GM19467 (cell line): ENCODE measurements at regions not wholly inside any gene's neighbourhood (a gene's known extent, or its start where the extent isn't known, plus 50 kb on each side); places are given as distances from the start of the nearest gene placed in this dataset.

Experiments used
- ATAC-seq: cut with Tn5 transposase; IDR thresholded peaks from one replicate; pipeline ENCODE4 v1.9.1; 2021; ENCODE audit warnings: mild to moderate bottlenecking, moderate library complexity; ENCODE audit not compliant: unreplicated experiment

GRCh38 chr14:22007784-22008412 is 334.3 kb upstream of the OR4E1 start:
- ATAC-seq, result no peak

- no peak for ATAC-seq
These were observed 333.7 kb upstream of the OR4E1 start for GRCh38 chr14:22007363-22007762.

GRCh38 chr14:22003461-22003860 is 329.8 kb upstream of the OR4E1 start:
- no peak for ATAC-seq

- no peak for ATAC-seq
These were observed 329.3 kb upstream of the OR4E1 start for GRCh38 chr14:22002860-22003284.

DNA sequence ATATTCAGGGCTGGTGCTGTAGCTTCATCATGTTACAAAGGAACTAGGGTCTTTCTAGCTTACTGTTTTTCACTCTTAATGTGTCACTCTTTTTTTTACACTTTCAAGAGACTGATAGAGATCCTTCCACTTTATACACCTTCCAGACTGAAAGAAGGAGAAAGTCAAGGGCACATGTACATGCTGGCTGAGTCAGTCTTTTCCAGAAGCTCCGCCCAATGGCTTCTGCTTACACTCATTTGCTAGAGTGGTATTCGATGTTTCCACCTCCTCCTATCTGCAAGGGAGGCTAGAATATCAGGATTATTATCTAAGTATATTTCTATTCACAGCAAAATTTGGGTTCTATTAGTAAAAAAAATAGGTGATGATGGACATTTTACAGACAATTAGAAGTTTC is 325.8 kb upstream of the OR4E1 start:
- no peak for ATAC-seq

DNA sequence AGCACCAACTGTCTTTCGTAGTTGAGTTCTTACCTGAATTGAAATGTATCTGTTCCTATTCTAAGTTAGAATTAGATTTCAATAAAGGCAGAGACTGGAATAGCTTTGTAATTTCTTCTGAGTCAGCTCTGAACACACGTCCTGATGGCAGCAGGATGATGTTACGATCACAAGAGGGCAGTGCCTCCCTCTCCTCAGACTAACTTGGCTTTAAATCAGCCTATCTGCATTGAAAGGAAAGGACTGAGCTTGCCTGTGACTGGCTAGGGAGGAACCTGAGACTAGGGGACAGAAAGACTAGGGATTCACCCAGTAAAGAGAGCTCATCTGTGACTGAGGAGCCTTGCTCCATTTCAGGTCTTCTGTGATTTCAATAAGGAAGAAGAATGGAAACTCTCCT is 323.7 kb upstream of the OR4E1 start:
- ATAC-seq, result no peak

DNA sequence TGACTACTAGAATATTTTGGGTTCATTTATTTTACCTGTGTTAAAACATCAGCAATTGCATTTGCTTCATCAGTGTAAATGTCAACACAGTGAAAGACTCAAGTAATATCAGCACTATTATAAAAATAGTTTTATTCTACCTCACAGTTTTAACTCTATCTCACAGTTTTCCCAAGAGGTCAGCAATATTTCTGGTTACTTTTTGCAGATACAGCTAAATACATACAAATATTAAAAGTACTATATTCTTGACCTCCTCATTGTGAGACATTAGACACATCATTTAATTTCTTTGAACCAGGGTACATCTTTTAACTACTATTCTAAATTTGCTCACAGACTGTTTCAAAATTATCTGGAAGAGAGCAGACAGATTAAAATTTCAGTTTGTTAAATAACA is 321.7 kb upstream of the OR4E1 start:
- ATAC-seq, result no peak

DNA sequence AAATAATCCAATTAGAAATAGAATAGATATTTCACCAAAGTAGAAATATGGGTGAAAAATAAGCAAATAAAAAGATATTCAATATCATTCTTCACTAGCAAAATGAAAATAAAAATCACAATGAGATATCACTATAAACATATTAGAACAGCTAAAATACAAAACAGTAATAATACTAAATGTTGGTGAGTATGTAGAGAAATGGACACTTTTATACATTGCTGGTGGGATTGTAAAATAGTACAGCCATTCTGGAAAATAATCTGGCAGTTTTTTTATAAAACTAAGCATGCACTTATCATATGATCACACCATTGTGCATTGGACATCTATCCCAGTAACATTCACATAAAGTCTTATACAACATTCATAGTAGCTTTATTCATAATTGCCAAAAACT is 320.2 kb upstream of the OR4E1 start:
- ATAC-seq, result no peak

GRCh38 chr14:21993070-21993469 is 319.5 kb upstream of the OR4E1 start:
- no peak for ATAC-seq

DNA sequence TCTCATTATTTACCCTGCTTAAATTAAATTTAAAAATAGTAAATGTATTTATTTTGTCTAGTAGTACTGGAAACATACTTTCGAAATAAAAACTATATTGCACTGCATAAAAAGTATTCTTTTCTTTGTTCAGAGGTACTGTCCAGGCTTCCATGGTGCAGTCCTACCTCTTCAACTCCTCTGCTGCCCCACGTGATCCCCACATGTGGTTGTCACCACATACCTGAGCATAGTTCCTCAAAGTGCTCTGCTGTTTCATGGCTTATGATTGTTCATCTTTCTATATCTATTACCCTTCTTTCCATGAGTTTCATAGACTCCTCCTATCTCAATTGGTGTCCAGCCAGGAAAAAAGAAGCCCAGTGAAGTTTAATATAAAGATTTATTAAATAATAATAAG is 317.5 kb upstream of the OR4E1 start:
- ATAC-seq, result no peak

- ATAC-seq, result no peak
These were observed 316.5 kb upstream of the OR4E1 start for GRCh38 chr14:21990116-21990515.

DNA sequence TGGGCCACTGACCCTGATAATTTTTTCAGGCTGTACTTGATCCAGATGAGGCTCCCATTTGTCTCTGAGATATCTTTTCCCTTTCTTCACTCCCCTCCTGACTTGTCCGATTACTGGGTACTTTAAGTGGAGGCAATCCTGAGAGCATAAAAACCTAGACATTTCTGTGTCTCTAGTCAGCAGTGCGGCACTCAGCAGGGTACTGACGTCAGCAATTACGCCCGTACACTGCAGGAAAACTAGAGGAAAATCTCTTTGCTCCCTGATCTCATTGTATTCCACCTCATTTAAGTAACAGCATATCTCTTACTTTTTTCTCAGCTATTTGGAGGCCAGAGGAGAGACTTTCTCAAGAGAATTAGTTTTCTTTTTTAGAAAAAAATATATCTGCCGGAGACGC is 315.5 kb upstream of the OR4E1 start:
- ATAC-seq, result no peak

DNA sequence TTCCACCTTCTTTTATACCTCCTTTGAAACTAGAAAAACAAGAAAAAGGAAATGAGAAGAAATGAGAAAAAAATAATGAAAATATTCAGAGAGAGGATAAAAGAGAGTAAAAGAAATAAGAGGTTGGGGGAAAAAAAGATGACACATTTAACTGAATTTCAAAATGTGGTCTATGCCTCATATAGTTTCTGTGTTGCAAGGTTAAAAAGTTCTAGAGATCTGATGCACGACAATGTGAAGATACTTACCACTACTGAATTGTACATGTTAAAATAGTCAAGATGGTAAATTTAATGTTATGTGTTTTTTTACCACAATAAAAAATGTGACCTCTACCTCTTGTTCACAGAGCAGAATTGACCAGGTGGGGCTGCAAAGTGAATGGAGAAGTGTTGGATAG is 314.8 kb upstream of the OR4E1 start:
- no peak for ATAC-seq

DNA sequence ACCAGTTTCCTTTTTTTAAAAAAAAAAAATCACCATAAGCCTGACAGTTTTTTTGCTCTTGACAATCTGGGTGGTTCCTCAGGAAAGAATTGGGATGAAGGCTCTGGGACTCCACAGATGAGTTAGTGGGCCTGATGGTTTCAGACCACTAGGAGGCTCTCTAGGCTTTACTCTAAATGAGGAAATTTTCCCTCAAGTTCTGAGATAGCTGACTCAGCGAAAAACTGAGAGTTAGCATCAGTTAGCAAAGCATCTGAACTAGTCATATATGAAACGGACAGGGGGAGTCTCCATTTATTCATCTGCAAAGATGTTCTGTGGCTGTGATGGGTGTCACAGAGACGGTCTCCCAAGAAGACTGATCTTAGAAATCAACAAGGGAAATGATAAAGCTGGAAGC is 314.3 kb upstream of the OR4E1 start:
- no peak for ATAC-seq

GRCh38 chr14:21985081-21985480 is 311.5 kb upstream of the OR4E1 start:
- no peak for ATAC-seq

GRCh38 chr14:21978999-21979314 is 305.3 kb upstream of the OR4E1 start:
- no peak for ATAC-seq

DNA sequence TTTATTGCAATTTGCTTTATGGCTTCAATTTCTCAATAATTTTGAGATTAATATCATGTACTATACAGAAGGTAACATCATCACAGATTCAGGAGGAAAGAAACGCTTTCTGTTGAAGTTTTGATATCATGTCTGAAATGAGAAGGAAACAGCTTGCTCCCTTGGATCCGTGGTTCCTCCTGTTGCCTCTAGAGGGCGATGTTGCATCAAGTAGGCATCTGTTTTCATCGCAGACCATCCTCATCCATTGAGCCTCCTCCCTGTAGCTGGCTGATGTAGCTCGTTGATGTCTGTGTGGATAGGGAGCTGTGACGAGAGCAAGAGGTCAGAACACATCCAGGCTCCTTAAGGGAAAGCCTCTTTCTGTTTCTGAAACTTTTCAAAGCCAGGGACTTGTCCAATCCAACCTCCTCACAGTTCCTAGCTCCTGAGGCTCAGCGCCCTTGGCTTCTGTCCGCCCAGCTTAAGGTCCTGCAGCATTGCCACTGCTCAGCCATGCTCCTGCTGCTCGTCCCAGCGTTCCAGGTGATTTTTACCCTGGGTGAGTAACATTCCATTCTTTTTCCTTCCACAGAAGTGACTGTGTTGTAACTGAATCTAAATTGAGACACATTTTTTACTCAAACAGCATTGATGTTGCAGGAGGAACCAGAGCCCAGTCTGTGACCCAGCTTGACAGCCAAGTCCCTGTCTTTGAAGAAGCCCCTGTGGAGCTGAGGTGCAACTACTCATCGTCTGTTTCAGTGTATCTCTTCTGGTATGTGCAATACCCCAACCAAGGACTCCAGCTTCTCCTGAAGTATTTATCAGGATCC is 304.8 kb upstream of the OR4E1 start:
- no peak for ATAC-seq

DNA sequence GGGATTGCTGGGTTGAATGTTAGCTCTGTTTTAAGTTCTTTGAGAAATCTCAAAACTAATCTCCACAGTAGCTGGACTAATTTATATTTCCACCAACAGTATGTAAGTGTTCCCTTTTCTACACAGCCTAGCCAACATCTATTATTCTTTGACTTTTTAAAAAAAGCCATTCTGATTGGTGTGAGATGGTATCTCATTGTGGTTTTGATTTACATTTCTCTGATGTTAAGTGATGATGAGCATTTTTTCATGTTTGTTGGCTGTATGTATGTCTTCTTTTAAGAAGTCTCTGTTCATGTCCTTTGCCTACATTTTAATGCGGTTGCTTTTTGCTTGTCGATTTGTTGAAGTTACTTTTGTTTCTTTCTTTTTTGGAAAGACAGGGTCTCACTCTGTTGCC is 301.1 kb upstream of the OR4E1 start:
- ATAC-seq, result no peak

DNA sequence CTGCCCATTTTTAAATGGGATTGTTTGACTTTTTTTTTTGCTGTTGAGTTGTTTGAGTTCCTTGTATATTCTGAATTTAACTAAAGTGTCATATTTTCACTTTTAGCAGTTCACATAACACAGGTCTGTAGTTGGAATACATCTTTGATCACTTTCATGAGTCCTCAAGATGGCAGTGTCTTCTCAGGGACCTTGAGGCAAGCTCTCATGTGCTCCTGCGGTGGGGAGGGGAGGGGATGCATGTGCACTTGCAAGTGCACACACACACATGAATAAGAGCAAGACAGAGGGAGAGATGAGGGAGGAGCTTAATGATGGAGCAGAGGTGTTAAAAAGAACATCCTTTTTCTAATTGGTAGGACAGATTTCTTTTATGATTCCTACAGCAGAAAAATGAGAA is 291.4 kb upstream of the OR4E1 start:
- ATAC-seq, result no peak

- ATAC-seq, result no peak
These were observed 290.6 kb upstream of the OR4E1 start for GRCh38 chr14:21964180-21964579.

- ATAC-seq, result no peak
These were observed 287.0 kb upstream of the OR4E1 start for GRCh38 chr14:21960636-21961035.

GRCh38 chr14:21941885-21942284 is 268.3 kb upstream of the OR4E1 start:
- no peak for ATAC-seq
